Esophagus squamous epithelium (tissue), 5 donors: ENCODE measurements at regions not wholly inside any gene's neighbourhood (a gene's known extent, or its start where the extent isn't known, plus 50 kb on each side); places are given as distances from the start of the nearest gene placed in this dataset.

ENCODE experiments used
- DNase-seq: peaks from one replicate; lab custom pipeline; 2025; lab: John Stamatoyannopoulos, UW
- H3K27ac ChIP-seq, 4 donors: fragments of 200-600 bp; sonication (generic); one replicate each; pipeline ENCODE4 v1.5.1; 2016 to 2019; ENCODE audit warnings: mild to moderate bottlenecking in 1 of 4
- H3K27me3 ChIP-seq, 4 donors: fragments of 200-600 bp; sonication (generic); 1 replicate in 3 of 4; 2 replicates in 1 of 4; pipeline versions ENCODE4 v1.5.1 to v1.6.0; 2017 to 2021; ENCODE audit warnings: antibody characterized with exemption in 1 of 4
- H3K36me3 ChIP-seq, 3 donors: fragments of 200-600 bp; sonication (generic); one replicate each; pipeline ENCODE4 v1.5.1; 2016 to 2019
- H3K4me1 ChIP-seq, 3 donors: fragments of 200-600 bp; sonication (generic); one replicate each; pipeline ENCODE4 v1.5.1; 2017 to 2019
- H3K4me3 ChIP-seq, 4 donors: fragments of 200-600 bp; sonication (generic); 1 replicate in 3 of 4; 2 replicates in 1 of 4; pipeline ENCODE4 v1.5.1; 2016 to 2019; ENCODE audit warnings: mild to moderate bottlenecking in 2 of 4, moderate library complexity in 1 of 4
- H3K9me3 ChIP-seq, 3 donors: fragments of 200-600 bp; sonication (generic); one replicate each; pipeline ENCODE4 v1.5.1; 2016 to 2019
- POLR2A ChIP-seq, 4 donors: fragments of 450-650 bp; IDR thresholded peaks; one replicate each; pipeline ENCODE4 v1.6.1; 2017; ENCODE audit warnings: antibody characterized with exemption in 4 of 4, mild to moderate bottlenecking in 4 of 4, moderate library complexity in 3 of 4
- WGBS, 2 donors: methylation state at CpG; one replicate each; pipeline ENCODE4 v1.1.5; 2018; 5-methylcytosine and 5-hydroxymethylcytosine counted together
- intact Hi-C: fragments of 100-400 bp; cut with DNase I; formaldehyde crosslinking; loops from one replicate; pipeline ENCODE4 v1.15.0; 2022
- TF ChIP-seq, protein P1 (sequence below), 6 experiments: fragments of 450-650 bp in 4 of 6; fragments of 200-600 bp in 2 of 6; sonication (generic) in 2 of 6; IDR thresholded peaks; one replicate each; pipeline ENCODE4 v1.5.1; 2016 to 2019; ENCODE audit warnings: antibody characterized with exemption in 6 of 6, mild to moderate bottlenecking in 4 of 6, moderate library complexity in 4 of 6
- donor health status: DM: yes; HTN: yes; CAD: no.

DNA sequence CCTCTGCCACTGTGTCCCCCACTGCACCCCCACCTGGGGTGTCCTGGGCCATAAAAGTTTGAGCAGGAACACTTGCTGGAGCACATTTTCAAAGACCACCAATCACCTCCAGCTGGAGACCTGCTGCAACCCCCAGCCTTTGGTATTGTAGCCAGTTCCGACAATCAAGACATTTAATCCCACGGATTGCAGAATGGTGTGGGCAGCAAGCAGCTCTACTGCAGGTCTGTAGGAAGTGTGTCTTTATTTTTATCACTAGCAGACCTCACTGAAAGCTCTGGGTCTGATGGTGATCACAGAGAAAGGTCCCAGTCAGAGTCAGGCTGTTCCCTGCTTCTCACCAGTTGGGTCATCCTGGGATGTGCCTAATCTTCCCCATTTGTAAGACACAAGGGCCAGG, 167.1 kb upstream of the ECI2 start:
- no peak for DNase-seq
- no peak for TF ChIP-seq POLR2A (IDR thresholded peaks at IDR 0.05)
- TF ChIP-seq, protein P1, sequence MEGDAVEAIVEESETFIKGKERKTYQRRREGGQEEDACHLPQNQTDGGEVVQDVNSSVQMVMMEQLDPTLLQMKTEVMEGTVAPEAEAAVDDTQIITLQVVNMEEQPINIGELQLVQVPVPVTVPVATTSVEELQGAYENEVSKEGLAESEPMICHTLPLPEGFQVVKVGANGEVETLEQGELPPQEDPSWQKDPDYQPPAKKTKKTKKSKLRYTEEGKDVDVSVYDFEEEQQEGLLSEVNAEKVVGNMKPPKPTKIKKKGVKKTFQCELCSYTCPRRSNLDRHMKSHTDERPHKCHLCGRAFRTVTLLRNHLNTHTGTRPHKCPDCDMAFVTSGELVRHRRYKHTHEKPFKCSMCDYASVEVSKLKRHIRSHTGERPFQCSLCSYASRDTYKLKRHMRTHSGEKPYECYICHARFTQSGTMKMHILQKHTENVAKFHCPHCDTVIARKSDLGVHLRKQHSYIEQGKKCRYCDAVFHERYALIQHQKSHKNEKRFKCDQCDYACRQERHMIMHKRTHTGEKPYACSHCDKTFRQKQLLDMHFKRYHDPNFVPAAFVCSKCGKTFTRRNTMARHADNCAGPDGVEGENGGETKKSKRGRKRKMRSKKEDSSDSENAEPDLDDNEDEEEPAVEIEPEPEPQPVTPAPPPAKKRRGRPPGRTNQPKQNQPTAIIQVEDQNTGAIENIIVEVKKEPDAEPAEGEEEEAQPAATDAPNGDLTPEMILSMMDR (IDR thresholded peaks at IDR 0.05) = no peak
- WGBS, 2 donors = 85 to 90% methylated on average over 2 of the region's 2 CpGs
- Histone ChIP-seq H3K4me3 (no peak overlapping the region), H3K9me3 (no peaks in the 10 kb centered on the region), H3K4me1 (no peaks in the 10 kb centered on the region), H3K27ac (no peak overlapping the region), H3K27me3 (no peaks in the 10 kb centered on the region), H3K36me3 (no peaks in the 10 kb centered on the region)
- intact Hi-C loops = no loop called here

DNA sequence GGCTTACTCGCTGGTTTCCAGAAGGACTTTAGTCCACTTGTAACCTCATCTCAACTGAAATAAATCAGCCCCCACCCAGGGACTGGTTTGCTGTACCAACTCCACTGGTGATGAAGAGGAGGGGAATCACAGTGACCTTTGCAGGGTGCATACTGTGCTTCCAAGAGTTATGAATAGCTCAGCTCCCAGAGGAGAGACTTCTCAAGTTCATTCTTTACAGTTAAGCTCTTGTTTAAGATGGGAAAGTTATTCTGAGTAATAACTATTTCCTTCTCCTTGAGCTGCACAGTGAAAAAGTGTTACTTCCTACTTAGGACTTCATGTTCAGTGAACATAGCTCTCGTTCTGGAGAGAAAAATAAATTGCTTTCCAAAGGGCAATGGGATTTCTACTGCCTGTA, 166.5 kb upstream of the ECI2 start:
- intact Hi-C loops = no loop called here
- Histone ChIP-seq H3K4me3 (no peak overlapping the region), H3K9me3 (no peaks in the 10 kb centered on the region), H3K27me3 (no peaks in the 10 kb centered on the region), H3K36me3 (no peaks in the 10 kb centered on the region), H3K4me1 (no peaks in the 10 kb centered on the region), H3K27ac (no peak overlapping the region)
- DNase-seq = no peak
- WGBS, 2 donors = 50 to 53% methylated on average over 1 of the region's 2 CpGs
- TF ChIP-seq, protein P1 (IDR thresholded peaks at IDR 0.05) = no peak
- no peak for TF ChIP-seq POLR2A (IDR thresholded peaks at IDR 0.05)

DNA sequence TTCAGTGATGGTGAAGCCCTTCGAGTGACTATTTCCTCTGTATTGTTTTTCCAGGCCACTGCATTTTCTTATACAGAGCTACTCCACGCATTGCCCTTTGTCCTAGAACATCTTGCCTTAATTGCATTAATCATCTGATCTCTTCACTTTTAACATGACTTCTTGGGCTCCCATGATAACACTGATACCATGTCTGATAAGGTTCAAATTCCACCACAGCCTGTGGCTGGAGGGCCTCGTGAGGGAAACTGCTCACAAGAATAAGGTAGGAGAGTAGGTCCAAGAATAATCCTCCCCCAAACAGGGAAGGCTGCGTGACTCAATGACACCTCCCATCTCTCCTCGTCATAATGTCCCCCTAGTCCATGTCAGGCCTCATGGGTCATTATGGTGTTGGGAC, 165.5 kb upstream of the ECI2 start:
- Histone ChIP-seq H3K9me3 (no peaks in the 10 kb centered on the region), H3K27me3 (no peaks in the 10 kb centered on the region), H3K4me1 (peaks cover 0 to 9% (median 5%) of the 10 kb centered on the region in 3 donors), H3K36me3 (no peaks in the 10 kb centered on the region), H3K27ac (no peak overlapping the region), H3K4me3 (no peak overlapping the region)
- WGBS, 2 donors = 75 to 88% methylated on average over 5 of the region's 5 CpGs
- intact Hi-C loops = no loop called here
- TF ChIP-seq, protein P1 (IDR thresholded peaks at IDR 0.05) = no peak
- no peak for TF ChIP-seq POLR2A (IDR thresholded peaks at IDR 0.05)
- no peak for DNase-seq

DNA sequence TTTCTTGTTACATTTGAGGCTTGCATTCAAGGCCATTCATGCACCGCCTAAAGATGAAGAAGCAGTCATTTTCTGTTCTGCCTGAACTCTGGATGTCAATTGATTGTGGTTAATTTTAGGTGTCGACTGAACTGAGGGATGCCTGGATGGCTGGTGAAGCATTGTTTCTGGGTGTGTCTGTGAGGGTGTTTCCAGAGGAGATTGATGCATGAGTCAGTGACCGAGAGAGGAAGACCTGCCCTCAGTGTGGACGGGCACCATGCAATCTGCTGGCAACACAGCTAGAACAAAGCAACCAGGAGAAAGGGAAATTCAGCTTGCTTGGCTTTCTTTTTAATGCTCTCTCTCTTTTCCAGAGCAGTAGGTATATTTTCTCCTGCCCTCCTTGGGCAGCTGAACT, 164.1 kb upstream of the ECI2 start:
- H3K4me1 ChIP-seq = peaks cover 5 to 23% (median 8%) of the 10 kb centered on the region in 3 donors
- intact Hi-C loops = no loop called here
- 51 to 53% methylated on average over 4 of the region's 4 CpGs for WGBS, 2 donors

DNA sequence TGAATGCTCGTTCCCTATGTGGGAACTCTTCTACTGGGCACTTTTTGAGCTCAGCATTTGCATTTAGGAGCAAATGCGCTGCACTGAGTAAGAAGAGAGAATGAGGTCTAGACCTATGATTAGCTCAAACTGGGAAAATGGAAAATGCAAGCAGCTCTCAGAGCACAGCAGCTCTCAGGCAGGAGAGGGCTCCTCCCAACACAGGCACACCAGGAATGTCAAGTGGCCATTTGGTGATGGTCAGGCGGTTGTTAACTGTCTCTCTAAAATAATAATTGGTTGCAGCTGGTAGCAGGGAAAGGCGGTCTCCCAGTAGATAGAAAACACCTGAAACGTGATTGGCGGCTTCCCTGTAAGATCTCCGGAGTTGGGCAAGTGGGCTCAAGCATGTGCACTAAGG, 162.0 kb upstream of the ECI2 start:
- Histone ChIP-seq H3K4me3 (no peak overlapping the region), H3K36me3 (no peaks in the 10 kb centered on the region), H3K4me1 (peaks cover 5 to 25% (median 8%) of the 10 kb centered on the region in 3 donors), H3K27me3 (no peaks in the 10 kb centered on the region), H3K27ac (no peak overlapping the region), H3K9me3 (no peaks in the 10 kb centered on the region)
- no peak for DNase-seq
- no peak for TF ChIP-seq POLR2A (IDR thresholded peaks at IDR 0.05)
- TF ChIP-seq, protein P1 (IDR thresholded peaks at IDR 0.05) = no peak
- WGBS, 2 donors = 95% methylated on average over 7 of the region's 7 CpGs
- intact Hi-C loops = no loop called here

More for the DNA sequence above, 164.1 kb upstream of the ECI2 start:
- H3K27ac ChIP-seq = peak overlapping the region in 1 of 4 donors; percentile 14
- TF ChIP-seq, protein P1 (IDR thresholded peaks at IDR 0.05) = no peak
- no peak for TF ChIP-seq POLR2A (IDR thresholded peaks at IDR 0.05)
- DNase-seq = no peak
- H3K27me3 ChIP-seq = no peaks in the 10 kb centered on the region
- H3K36me3 ChIP-seq = no peaks in the 10 kb centered on the region
- H3K9me3 ChIP-seq = no peaks in the 10 kb centered on the region
- no peak overlapping the region for H3K4me3 ChIP-seq
